ENCODE measurements at regions not wholly inside any gene's neighbourhood (a gene's known extent, or its start where the extent isn't known, plus 50 kb on each side); places are given as distances from the start of the nearest gene placed in this dataset.

DNA sequence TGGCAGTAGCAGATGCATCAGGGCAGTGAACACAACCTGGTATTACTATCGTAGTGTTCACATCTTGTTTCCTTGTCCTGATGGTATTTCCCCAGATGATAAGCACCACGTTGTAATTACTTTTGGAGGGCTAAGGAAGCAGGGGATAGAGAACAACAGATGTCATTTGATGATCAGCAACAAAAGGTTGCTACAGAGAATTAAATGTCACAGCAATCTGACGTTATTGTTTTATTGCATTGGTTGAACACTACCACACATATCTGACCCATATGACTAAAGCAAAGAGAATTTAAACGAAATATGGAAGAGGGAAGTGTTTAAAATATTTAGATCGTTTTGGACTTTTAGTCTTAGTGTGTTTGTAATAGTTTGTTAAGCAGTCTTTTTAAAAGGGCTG is 408.3 kb downstream of the SH3GL2 start:
- WGBS (ENCODE audit: insufficient coverage, low coverage, missing lambda C conversion rate), result 2% methylated on average over 5 of the region's 5 CpGs
- H3K27me3 ChIP-seq (ENCODE audit: control insufficient read depth in 2 of 2, insufficient read depth in 2 of 2, low read length in 2 of 2), result no peaks in the 10 kb centered on the region
- ChIA-PET POLR2A (no interaction called here), CTCF (ENCODE audit: low intra/inter-chr PET ratio) (no interaction called here)
- no peak overlapping the region for H3K27ac ChIP-seq (ENCODE audit: extremely low read depth, low read depth, low read length)
- H3K4me3 ChIP-seq, result no peak overlapping the region
- H3K36me3 ChIP-seq (ENCODE audit: control insufficient read depth, insufficient read depth, low read length), result no peaks in the 10 kb centered on the region
- no peaks in the 10 kb centered on the region for H3K79me2 ChIP-seq (ENCODE audit: control insufficient read depth, insufficient read depth, low read length)
- no peak overlapping the region for H3K9ac ChIP-seq (ENCODE audit: insufficient read depth in 1 of 2, low read depth in 2 of 2, low read length in 2 of 2)
- ATAC-seq (no peak), DNase-seq (ENCODE audit: extremely low read depth in 1 of 4, low spot score in 3 of 4) (no peak), FAIRE-seq (no peak)
- no peak overlapping the region for H2AFZ ChIP-seq (ENCODE audit: low read depth, low read length)
- in situ Hi-C loops (cut with MboI), result no loop called here
- H3K9me1 ChIP-seq (ENCODE audit: control insufficient read depth, insufficient read depth, low read length), result no peaks in the 10 kb centered on the region
- H3K9me3 ChIP-seq (replicated peaks; ENCODE audit: control insufficient read depth, insufficient read depth, low read depth, low read length), result no peaks in the 10 kb centered on the region
- no peaks in the 10 kb centered on the region for H3K4me1 ChIP-seq (replicated peaks in 1 of 2; ENCODE audit: control insufficient read depth in 2 of 2, insufficient read depth in 2 of 2, low read length in 2 of 2)
- H4K20me1 ChIP-seq (replicated peaks; ENCODE audit: control insufficient read depth, insufficient read depth, low read length), result no peaks in the 10 kb centered on the region
- no peak overlapping the region for H3K4me2 ChIP-seq (ENCODE audit: insufficient read depth, low read length)
- no TSS peak for BruUV-seq (replicated peaks)
- intact Hi-C loops (cut with micrococcal nuclease), result no loop called here
- TF ChIP-seq, protein P1, sequence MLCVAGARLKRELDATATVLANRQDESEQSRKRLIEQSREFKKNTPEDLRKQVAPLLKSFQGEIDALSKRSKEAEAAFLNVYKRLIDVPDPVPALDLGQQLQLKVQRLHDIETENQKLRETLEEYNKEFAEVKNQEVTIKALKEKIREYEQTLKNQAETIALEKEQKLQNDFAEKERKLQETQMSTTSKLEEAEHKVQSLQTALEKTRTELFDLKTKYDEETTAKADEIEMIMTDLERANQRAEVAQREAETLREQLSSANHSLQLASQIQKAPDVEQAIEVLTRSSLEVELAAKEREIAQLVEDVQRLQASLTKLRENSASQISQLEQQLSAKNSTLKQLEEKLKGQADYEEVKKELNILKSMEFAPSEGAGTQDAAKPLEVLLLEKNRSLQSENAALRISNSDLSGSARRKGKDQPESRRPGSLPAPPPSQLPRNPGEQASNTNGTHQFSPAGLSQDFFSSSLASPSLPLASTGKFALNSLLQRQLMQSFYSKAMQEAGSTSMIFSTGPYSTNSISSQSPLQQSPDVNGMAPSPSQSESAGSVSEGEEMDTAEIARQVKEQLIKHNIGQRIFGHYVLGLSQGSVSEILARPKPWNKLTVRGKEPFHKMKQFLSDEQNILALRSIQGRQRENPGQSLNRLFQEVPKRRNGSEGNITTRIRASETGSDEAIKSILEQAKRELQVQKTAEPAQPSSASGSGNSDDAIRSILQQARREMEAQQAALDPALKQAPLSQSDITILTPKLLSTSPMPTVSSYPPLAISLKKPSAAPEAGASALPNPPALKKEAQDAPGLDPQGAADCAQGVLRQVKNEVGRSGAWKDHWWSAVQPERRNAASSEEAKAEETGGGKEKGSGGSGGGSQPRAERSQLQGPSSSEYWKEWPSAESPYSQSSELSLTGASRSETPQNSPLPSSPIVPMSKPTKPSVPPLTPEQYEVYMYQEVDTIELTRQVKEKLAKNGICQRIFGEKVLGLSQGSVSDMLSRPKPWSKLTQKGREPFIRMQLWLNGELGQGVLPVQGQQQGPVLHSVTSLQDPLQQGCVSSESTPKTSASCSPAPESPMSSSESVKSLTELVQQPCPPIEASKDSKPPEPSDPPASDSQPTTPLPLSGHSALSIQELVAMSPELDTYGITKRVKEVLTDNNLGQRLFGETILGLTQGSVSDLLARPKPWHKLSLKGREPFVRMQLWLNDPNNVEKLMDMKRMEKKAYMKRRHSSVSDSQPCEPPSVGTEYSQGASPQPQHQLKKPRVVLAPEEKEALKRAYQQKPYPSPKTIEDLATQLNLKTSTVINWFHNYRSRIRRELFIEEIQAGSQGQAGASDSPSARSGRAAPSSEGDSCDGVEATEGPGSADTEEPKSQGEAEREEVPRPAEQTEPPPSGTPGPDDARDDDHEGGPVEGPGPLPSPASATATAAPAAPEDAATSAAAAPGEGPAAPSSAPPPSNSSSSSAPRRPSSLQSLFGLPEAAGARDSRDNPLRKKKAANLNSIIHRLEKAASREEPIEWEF (CRISPR knock-in tag; IDR thresholded peaks at IDR 0.05), result no peak
- TF ChIP-seq ZZZ3 (IDR thresholded peaks at IDR 0.05) (no peak), CBFB (CRISPR knock-in tag; IDR thresholded peaks at IDR 0.05) (no peak), ZNF507 (tag; conservative IDR thresholded peaks at IDR 0.05) (no peak)
- TF ChIP-seq, protein P2, sequence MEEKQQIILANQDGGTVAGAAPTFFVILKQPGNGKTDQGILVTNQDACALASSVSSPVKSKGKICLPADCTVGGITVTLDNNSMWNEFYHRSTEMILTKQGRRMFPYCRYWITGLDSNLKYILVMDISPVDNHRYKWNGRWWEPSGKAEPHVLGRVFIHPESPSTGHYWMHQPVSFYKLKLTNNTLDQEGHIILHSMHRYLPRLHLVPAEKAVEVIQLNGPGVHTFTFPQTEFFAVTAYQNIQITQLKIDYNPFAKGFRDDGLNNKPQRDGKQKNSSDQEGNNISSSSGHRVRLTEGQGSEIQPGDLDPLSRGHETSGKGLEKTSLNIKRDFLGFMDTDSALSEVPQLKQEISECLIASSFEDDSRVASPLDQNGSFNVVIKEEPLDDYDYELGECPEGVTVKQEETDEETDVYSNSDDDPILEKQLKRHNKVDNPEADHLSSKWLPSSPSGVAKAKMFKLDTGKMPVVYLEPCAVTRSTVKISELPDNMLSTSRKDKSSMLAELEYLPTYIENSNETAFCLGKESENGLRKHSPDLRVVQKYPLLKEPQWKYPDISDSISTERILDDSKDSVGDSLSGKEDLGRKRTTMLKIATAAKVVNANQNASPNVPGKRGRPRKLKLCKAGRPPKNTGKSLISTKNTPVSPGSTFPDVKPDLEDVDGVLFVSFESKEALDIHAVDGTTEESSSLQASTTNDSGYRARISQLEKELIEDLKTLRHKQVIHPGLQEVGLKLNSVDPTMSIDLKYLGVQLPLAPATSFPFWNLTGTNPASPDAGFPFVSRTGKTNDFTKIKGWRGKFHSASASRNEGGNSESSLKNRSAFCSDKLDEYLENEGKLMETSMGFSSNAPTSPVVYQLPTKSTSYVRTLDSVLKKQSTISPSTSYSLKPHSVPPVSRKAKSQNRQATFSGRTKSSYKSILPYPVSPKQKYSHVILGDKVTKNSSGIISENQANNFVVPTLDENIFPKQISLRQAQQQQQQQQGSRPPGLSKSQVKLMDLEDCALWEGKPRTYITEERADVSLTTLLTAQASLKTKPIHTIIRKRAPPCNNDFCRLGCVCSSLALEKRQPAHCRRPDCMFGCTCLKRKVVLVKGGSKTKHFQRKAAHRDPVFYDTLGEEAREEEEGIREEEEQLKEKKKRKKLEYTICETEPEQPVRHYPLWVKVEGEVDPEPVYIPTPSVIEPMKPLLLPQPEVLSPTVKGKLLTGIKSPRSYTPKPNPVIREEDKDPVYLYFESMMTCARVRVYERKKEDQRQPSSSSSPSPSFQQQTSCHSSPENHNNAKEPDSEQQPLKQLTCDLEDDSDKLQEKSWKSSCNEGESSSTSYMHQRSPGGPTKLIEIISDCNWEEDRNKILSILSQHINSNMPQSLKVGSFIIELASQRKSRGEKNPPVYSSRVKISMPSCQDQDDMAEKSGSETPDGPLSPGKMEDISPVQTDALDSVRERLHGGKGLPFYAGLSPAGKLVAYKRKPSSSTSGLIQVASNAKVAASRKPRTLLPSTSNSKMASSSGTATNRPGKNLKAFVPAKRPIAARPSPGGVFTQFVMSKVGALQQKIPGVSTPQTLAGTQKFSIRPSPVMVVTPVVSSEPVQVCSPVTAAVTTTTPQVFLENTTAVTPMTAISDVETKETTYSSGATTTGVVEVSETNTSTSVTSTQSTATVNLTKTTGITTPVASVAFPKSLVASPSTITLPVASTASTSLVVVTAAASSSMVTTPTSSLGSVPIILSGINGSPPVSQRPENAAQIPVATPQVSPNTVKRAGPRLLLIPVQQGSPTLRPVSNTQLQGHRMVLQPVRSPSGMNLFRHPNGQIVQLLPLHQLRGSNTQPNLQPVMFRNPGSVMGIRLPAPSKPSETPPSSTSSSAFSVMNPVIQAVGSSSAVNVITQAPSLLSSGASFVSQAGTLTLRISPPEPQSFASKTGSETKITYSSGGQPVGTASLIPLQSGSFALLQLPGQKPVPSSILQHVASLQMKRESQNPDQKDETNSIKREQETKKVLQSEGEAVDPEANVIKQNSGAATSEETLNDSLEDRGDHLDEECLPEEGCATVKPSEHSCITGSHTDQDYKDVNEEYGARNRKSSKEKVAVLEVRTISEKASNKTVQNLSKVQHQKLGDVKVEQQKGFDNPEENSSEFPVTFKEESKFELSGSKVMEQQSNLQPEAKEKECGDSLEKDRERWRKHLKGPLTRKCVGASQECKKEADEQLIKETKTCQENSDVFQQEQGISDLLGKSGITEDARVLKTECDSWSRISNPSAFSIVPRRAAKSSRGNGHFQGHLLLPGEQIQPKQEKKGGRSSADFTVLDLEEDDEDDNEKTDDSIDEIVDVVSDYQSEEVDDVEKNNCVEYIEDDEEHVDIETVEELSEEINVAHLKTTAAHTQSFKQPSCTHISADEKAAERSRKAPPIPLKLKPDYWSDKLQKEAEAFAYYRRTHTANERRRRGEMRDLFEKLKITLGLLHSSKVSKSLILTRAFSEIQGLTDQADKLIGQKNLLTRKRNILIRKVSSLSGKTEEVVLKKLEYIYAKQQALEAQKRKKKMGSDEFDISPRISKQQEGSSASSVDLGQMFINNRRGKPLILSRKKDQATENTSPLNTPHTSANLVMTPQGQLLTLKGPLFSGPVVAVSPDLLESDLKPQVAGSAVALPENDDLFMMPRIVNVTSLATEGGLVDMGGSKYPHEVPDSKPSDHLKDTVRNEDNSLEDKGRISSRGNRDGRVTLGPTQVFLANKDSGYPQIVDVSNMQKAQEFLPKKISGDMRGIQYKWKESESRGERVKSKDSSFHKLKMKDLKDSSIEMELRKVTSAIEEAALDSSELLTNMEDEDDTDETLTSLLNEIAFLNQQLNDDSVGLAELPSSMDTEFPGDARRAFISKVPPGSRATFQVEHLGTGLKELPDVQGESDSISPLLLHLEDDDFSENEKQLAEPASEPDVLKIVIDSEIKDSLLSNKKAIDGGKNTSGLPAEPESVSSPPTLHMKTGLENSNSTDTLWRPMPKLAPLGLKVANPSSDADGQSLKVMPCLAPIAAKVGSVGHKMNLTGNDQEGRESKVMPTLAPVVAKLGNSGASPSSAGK (IDR thresholded peaks at IDR 0.05), result no peak

Data from K562 (cell line).